ENCODE measurements at regions not wholly inside any gene's neighbourhood (a gene's known extent, or its start where the extent isn't known, plus 50 kb on each side); places are given as distances from the start of the nearest gene placed in this dataset.
"Not testable (repeated sequence)": the region's sequence is repeated elsewhere in the genome, so short reads cannot be mapped to it uniquely, and the experiment has no call there.

GRCh38 chr2:193303464-193303863 is 1108.7 kb upstream of the TMEFF2 start:
- DNase-seq (no peak), ATAC-seq (no peak)

- ATAC-seq (no peak), DNase-seq (no peak)
These were observed 1099.6 kb upstream of the TMEFF2 start for GRCh38 chr2:193294371-193294770.

- ATAC-seq (no peak), DNase-seq (no peak)
These were observed 1084.6 kb upstream of the TMEFF2 start for GRCh38 chr2:193279361-193279760.

GRCh38 chr2:193276988-193277387 is 1082.3 kb upstream of the TMEFF2 start:
- ATAC-seq (no peak), DNase-seq (no peak)

- DNase-seq: no peak
- no peak for ATAC-seq
These were observed 1081.8 kb upstream of the TMEFF2 start for GRCh38 chr2:193276560-193276959.

- ATAC-seq (no peak), DNase-seq (no peak)
These were observed 1081.3 kb upstream of the TMEFF2 start for GRCh38 chr2:193276069-193276468.

GRCh38 chr2:193272011-193272410 is 1077.3 kb upstream of the TMEFF2 start:
- ATAC-seq (no peak), DNase-seq (no peak)

- ATAC-seq: no peak
These were observed 1076.1 kb upstream of the TMEFF2 start for GRCh38 chr2:193270816-193271215.

GRCh38 chr2:193267496-193268002 is 1072.8 kb upstream of the TMEFF2 start:
- ATAC-seq (no peak), DNase-seq (no peak)

More at GRCh38 chr2:193270816-193271215, 1076.1 kb upstream of the TMEFF2 start:
- DNase-seq: no peak

GRCh38 chr2:193253014-193253530 is 1058.3 kb upstream of the TMEFF2 start:
- no peak for DNase-seq
- no peak for ATAC-seq

GRCh38 chr2:193251909-193252308 is 1057.2 kb upstream of the TMEFF2 start:
- ATAC-seq: no peak
- DNase-seq: no peak

GRCh38 chr2:193250389-193250788 is 1055.7 kb upstream of the TMEFF2 start:
- DNase-seq (no peak), ATAC-seq (no peak)

- DNase-seq (no peak), ATAC-seq (no peak)
These were observed 1046.0 kb upstream of the TMEFF2 start for GRCh38 chr2:193240752-193241151.

GRCh38 chr2:193231634-193232033 is 1036.9 kb upstream of the TMEFF2 start:
- no peak for ATAC-seq
- DNase-seq: no peak

- ATAC-seq (no peak), DNase-seq (no peak)
These were observed 1033.5 kb upstream of the TMEFF2 start for GRCh38 chr2:193228276-193228675.

GRCh38 chr2:193222454-193222853 is 1027.7 kb upstream of the TMEFF2 start:
- ATAC-seq: no peak

GRCh38 chr2:193219413-193219812 is 1024.7 kb upstream of the TMEFF2 start:
- ATAC-seq: no peak
- no peak for DNase-seq

More at GRCh38 chr2:193222454-193222853, 1027.7 kb upstream of the TMEFF2 start:
- DNase-seq: no peak

GRCh38 chr2:193201583-193201982 is 1006.9 kb upstream of the TMEFF2 start:
- ATAC-seq (no peak), DNase-seq (no peak)

- ATAC-seq (no peak), DNase-seq (no peak)
These were observed 1004.6 kb upstream of the TMEFF2 start for GRCh38 chr2:193199322-193199721.

- no peak for DNase-seq
- no peak for ATAC-seq
These were observed 993.1 kb upstream of the TMEFF2 start for GRCh38 chr2:193187816-193188215.

- not testable (repeated sequence) for ATAC-seq, DNase-seq
These were observed 976.2 kb upstream of the TMEFF2 start for GRCh38 chr2:193170981-193171380.

GRCh38 chr2:193156480-193156879 is 961.7 kb upstream of the TMEFF2 start:
- no peak for ATAC-seq
- DNase-seq: no peak

- DNase-seq (no peak), ATAC-seq (no peak)
These were observed 959.3 kb upstream of the TMEFF2 start for GRCh38 chr2:193154076-193154475.

- DNase-seq: no peak
- no peak for ATAC-seq
These were observed 958.8 kb upstream of the TMEFF2 start for GRCh38 chr2:193153576-193153975.

GRCh38 chr2:193142467-193142866 is 947.7 kb upstream of the TMEFF2 start:
- not testable (repeated sequence) for DNase-seq, ATAC-seq

Measured in stimulated activated naive CD8-positive, alpha-beta T cell treated with anti-CD3 and anti-CD28 coated beads, Interleukin-15, Interleukin-2, amounts not matched to agents 100 U/mL and 50 U/mL, for 24 hours (primary cell).